Kasumi-1 (cell line): ENCODE measurements at regions not wholly inside any gene's neighbourhood (a gene's known extent, or its start where the extent isn't known, plus 50 kb on each side); places are given as distances from the start of the nearest gene placed in this dataset.
"Not testable (repeated sequence)": the region's sequence is repeated elsewhere in the genome, so short reads cannot be mapped to it uniquely, and the experiment has no call there.

ENCODE experiments used
- DNase-seq, 2 experiments: peaks; one replicate each; lab custom pipeline; 2025; lab: John Stamatoyannopoulos, UW

DNA sequence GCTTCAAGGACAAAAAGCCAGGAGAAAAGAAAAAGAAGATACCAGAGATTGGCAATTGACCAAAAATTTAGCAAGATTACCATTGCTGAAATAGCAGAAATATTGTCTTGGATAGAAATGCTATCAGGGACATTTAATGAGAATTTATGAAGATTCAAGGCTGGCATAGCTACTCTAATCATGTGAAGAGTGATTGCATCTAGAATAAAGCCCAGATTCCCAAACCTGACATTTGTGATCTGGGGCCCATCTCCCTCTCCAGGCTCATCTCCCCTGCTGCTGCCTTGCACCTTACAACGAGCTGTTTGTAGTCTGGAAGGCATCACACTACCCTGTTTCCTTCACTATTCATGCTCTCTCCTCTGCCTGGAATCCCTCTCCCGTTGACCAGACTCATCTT lies 114.5 kb downstream of the C9orf152 start:
- DNase-seq, result no peak

DNA sequence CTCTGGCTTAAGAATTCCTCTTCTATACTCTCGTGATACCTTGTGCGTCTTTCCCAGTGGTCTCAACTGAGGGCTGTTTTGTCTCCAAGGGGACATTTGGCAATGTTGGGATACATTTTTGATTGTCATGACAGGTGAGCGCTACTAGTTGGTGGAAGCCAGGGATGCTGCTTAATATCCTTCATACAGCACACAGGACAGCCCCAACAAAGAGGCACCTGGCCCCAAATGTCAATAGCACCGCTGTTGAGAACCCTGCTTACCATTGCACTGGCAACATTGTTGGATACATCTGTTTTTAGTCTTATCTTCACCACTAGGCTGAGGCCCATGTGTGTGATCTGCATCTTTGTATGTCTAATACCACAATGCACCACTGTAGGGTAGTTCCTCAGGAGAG lies 114.1 kb downstream of the C9orf152 start:
- DNase-seq, result no peak

DNA sequence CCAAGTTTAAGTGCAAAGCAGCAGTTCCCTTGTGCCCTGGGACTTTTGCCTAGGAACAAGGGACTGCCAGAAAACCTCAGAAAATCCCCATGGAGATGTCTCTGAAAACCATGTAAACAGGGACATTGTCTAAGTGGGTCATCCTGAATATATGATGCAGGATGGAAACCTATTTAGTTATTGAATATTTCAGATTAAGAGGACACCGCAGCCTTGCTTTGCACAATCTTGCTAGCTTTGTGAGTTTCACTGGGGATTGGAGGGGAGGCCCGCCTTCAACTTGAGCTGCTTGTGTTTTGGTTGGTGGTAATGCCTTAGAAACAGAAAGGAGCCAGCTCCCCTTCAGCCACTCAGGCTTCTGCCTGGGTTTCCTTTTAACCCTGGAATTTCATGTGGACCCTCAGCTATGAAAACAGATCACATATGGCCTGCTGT lies 112.8 kb downstream of the C9orf152 start:
- DNase-seq, result no peak

DNA sequence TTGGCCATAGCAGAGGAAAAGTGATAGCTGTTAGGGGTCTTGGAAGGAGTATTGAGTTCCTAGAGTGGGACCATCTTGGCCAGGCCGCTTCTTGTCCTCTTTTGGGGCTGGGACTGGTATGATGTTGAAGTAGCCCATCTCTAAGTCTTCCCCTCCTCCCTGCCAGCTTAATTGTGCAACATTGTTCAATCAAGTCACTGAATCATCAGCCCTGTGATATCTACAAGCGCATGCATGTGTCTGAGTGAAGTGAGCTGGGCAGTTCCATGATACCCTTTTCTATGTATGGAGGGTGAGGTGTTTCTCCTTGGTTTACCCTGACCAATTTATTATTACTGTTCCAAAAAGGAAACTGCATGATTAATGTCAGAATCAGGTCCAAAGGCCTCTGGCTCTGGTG lies 112.2 kb downstream of the C9orf152 start:
- no peak for DNase-seq

DNA sequence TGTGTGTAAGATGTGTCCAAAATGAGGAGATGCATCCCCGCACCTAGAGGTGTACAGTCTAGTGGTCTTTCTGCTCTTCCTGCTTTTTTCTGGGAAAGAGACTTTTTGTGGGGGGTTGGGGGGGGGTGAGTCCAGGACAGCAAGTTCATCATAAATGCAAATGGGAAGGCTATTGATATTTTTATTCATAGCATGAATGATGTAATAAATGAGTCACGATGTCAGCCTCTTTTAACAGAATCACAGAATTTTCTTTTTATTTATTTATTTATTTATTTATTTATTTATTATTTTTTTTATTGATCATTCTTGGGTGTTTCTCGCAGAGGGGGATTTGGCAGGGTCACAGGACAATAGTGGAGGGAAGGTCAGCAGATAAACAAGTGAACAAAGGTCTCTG lies 111.3 kb downstream of the C9orf152 start:
- DNase-seq, result not testable (repeated sequence)

DNA sequence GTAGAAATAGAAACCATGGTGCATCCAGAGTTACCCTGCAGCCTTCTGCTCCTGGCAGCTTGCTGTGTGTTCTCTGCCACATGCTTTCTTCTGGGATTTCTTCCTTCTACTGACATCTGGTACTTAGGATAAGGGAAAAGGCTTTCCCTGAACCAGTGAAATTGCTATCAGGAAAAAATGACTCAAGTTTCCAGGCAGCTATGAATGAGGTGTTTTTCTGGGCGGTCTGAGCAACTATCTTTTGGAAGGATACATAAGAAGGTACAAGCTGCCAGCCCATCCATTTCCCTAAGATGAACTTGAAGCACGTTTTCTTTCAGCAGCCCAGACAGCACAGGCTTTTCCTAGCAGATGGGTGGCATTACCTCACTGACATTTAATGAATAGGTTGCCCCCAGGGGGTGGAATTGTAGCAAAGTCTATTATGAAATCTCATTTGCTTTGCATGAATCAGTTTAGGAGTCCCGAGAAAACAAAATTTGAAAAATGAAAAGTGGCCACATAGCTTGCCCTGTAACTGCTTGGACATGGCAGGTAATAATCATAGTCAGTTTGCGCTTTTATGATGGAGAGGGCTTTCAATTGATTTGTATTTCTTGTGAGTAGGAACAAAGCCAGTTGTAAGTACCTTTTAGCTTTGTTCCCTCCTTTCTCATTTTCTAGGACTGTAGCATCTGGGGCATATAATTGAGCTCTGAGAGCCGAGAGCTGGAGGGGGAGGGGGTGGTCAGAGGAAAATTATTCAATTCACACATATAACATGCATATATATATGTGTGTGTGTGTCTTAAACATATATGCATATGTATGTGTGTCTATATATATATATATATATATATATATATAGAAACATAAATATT lies 108.5 kb downstream of the C9orf152 start:
- no peak for DNase-seq

DNA sequence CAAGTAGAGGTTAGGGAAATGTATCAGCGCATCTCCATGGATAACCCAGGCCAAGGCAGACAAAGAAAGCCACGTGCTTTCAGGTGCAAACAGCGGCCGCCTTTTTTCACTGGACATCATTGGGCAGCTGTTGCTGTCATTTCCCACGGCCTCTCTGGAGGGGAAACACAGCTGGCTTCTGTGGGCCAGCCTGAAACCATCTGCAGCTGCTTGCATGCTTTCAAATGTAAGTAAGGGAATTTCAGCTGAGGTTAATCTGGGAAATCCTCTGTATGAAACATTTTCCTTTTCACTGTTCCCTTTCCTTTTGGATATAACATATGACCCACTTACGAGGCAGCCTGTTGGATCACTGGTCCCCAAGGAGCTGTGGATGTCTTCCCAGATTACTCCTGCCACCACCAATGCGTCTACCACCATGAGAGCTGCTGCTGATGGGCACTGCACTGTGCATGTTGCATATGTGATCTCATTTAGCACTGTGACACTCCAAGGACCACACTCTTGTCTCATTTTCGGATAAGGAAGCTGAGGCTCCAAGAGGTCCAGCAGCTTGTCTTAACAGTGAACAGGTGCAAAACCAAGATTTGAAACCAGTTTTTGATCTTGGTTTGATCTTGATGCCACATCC lies 106.3 kb downstream of the C9orf152 start:
- DNase-seq, result no peak

DNA sequence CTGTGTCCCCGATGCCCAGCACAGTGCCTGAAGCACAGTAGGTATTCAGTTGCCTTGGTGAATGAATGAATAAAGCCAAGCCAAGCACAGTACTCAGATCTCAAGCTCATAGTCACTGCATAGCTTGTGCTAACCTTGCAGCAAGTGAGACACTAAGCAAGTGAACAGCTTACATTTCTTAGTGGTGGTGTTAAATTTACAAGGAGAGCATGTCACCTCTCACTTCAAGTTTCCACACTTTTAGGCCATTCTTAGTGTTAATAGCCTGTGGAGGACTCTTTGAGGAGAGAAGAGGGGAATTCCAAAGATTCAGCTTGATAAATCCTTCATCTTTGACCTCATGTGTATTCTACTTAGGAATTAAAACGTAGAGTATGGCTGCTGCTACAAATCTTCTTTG lies 104.7 kb downstream of the C9orf152 start:
- no peak for DNase-seq

DNA sequence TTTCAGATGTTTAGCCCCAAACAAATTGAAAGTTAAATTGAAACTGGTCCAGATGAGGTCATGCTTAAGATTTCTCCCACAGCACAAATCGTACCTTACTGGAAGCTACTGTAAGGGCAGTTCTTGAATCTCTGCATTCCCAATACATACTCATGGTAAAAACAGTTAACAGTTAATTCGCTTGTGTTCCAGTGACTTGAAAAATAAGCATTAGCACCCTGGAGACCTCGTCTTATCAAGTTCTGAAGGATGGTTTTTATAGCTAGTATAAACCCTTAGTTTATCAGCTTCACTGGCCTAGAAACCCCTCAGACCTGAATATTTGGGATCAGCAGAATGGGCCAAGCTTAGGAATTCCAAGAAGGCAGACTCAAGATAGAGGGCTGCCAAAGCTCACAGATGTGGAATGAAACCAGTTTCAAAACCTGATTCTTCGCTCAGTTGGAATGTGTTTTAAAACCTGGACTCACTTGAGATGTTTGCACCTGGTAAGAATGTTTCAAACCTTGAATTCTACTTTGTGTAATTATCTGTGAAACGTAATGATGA lies 103.6 kb downstream of the C9orf152 start:
- no peak for DNase-seq

DNA sequence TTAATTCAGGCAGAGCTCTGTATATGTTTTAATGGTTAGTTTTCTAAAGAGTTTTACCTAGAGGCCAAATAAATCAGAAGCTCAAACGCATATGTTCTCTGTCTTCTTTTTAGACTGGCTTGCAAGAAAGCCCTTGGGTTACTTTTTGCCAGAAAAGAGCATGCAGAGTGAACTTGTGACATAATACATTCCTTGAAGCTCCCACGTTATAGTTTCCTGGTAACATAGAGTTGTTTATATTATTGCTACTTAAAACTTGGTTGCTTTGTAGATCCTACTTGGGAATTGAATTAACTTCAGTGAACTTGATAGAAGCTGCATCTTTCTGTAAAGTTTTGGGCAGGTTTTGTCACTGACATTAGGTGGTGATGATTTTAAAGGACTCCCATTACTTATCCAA lies 102.9 kb downstream of the C9orf152 start:
- no peak for DNase-seq

DNA sequence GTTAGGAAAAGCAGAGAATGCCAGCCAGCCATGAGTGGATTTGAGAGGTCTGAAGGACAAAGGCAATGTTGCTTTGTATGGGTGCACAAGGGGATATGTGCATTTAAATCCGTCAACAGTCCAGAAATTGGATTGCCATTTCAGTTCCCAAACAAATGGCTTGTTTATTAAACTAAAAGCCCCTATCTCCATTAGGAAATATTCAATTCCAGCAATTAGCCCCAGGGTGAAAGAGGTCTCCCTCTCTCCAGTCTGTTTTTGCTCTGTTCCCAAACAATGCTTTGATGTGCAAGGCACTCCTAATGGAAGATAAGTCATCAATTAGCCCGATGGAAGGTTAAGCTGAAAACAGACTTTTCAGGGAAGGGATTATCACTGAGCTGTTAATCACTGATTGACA lies 101.3 kb downstream of the C9orf152 start:
- DNase-seq, result no peak

DNA sequence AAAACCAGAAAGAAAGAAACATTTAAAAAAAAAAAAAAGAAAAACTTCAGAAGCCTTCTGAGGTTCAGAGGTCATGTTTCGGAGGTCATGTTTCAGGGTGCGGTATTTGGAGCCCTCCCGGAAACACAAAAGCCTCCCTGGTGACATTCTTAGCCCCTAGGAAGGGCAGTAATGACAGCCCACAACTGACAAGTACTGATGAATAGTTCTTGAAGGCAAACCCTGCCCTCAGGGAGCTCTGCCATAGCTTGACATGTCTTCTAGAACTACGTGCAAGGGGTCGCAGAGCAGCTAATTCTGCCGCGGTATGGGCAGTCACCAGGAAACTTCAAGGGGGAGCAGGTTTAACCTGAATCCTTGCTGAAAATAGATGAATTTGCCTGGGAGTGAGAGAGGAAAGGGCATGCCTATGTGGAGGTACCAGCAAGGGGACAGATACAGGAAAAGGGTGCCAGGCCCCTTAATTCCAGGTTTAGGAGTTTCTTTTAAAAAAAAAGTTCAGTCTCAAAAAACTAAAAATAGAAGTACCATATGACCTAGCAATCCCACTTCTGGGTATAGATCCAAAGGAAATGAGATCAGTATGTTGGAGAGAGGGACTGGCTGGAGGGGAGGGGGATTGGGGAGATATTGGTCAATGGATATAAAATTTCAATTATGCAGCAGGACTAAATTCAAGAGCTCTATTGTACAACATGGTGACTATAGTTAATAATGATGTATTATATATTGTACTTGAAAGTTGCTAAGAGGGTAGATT lies 98.4 kb downstream of the C9orf152 start:
- no peak for DNase-seq

DNA sequence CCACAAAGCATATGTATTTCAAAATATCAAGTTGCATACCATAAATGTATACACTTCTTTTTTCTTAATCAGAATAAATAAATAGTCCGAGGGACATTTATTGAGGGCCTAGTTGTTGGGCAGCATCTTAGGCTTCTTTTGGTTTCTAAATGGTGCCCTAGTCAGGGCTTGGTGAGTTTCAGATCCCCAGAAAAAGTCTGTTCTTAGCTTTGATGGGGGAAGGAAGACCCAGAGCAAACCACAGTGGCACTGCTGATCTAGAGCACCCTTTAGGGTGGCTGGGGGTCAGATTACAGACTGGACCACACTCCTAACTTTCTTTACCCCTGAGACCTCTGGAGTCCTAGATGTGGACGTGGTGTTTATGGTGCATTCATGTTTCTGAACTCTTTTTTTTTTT lies 97.8 kb downstream of the C9orf152 start:
- DNase-seq, result no peak

DNA sequence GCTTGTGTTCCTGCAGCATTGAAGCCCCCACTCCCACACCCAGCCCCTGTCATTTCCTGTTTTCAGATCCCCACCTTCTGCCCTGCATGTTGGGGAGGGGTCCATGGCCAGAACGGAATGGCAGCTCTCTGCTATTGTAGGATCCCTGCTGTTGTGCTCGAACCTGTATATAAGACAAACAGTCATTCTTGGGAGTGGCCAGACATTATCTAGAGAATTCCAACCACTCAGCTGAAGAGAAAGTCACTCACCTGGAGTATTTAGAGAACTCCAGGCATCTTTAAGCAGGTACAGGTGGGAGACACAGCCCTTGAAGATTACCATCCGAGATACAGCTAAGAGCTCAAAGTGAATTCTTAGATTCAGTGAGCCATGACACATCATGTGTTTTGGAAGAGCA lies 96.1 kb downstream of the C9orf152 start:
- DNase-seq, result no peak

DNA sequence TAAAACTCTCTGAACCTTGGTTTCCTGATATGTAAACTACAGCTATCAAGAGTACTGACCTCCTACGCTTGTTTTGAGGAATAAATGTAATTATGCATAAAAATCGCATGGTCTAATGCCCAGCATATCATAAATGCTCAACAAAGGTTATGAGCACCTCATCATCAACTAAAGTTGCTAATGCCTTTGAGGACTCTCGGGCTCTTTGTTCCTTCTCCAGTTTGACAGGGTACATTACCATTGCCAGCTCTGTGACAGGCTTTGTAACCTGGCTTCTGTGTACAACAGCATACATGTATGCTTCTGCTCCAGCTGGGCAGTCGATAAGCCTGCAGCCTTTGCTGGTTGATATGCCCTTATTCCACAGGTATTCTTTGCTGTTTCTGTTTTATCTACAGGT lies 95.2 kb downstream of the C9orf152 start:
- DNase-seq, result no peak

DNA sequence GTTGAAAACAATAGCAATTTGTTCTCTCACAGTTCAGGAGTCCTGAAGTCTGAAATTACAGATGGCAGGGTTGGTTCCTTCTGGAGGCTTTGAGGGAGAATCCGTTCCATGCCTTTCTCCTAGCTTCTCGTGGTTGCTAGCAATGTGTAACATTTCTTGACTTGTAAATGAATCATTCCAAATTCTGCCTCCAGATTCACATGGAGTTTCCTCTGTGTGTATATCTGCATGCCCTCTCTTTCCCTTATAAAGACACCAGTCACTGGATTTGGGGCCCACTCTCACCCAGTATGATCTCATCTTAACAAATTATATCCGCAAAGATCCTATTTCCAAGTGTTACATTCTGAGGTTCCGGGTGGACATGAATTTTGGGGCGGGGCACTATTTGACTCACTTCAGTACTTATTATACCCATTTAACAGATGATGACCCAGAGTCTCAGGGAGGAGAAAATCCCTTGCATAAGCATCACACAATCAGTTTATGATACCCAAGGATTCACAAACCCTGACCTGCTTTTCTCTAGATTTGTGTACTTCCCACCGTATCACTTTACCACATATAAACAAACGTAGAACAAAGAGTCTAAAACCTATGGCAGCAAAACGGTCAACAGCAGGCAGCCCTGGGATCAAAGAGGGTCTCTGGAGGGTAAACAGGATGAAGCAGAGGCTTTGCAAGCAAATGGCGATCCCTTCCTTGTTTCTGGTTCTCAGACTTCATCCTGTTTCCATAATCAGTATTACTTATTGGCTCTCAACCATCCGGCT lies 93.7 kb downstream of the C9orf152 start:
- no peak for DNase-seq

DNA sequence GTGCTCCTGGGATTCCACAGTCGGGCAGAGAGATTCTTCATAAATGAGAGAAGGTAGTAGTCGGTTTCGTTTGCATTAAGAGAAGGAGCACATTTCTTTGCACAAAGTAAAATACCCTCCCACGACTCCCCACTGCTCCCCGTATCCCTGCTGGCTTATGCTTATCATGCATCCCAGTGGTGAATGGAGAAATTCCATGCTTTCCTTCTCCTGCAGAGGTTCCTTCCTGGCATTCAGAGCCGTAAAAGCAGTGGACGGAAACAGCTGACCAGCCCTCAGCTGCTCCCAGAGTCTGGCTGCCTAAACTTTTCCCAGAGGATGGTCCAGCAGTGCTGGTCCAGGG lies 93.1 kb downstream of the C9orf152 start:
- no peak for DNase-seq

DNA sequence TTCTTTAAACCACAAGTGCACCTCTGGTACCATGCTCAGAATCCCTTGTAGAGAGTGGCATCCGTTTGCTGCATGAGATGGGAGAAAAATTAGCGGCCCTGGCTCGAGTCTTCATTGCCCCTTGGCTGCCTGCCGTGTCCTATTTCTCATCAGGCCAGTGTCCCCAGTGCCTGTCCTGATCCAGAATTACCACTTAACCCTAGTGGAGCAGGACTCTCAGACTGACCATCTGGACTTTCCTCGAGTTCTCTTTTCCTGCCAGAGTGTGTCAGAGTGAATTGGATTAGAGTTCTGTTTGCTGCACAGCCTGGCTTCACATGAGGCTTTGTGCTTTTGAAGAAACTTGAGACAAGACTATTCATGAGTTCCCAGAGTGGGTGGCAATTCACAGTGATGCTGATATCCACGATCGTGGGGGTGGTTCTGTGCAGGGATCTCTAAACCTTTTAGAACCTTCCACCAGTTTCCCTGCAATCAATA lies 92.6 kb downstream of the C9orf152 start:
- DNase-seq, result no peak

DNA sequence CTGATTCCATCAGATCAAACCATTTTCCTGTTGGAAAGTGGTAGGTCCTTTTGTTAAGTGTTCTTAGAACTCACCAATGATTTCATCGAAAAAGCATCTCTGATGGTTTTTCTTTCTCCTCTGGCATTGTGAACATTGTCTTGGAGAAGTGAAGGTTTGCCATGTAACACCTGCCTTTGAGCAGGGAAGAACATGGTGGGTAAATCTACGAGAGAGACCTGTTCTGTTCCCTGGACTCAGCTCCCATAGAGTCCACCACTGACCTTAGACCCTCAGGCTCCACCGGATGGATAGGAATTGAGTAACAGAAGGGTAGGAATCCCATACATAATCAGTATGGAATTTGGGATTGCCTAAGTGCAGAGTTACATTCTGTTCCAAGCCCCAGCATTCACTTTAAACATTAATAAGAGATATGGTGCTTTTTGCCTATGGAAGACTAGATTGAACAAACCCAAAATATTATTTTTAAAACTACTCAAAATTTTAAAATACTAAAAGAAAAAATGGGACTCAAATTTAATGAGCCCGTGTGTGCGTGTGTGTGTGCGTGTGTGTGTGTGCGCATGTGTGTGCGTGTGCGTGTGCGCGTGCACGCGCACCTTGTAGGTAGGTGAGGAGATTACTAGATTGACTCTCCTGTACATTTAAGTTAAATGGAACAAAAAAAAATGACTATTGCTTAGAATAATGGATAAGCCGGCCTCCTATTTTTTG lies 92.0 kb downstream of the C9orf152 start:
- no peak for DNase-seq

DNA sequence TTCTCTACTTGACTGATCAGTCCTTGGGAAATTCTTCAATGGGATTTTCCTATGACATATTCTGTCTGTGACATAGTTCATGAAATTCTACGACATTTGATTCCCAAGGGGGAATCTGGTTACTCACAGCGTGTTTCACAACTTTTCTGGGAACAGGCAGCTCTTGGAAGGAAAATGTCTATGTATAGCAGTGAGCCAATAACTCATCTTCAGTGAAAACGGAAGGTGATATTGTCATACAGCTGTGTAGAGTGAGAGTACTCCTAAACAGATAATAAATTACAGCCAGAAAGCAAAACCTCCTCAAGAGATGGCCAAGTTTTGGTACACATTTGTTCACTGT lies 91.4 kb downstream of the C9orf152 start:
- no peak for DNase-seq

DNA sequence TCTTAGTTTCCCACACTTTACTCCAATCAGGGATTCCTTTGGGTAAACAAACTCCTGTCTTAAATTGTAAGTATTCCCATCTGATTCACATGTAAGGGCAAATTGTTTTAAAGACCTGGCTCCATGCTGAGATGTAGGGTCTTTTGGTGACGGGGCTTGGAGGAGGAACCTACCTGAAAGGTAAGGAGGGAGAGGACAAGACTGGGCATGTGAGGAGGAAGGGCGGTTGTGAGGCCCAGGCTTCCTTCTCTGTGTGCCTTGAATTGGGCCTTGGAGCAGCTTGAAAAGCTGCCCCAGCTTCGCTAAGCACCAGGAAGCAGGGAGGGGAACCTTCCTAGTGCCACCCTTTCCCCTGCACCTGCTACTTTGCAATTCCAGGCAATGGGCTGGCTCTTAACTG lies 86.8 kb downstream of the C9orf152 start:
- no peak for DNase-seq
